DMS114 treated with DMSO at 0.1 percent for 48 hours (cell line): ENCODE measurements at regions not wholly inside any gene's neighbourhood (a gene's known extent, or its start where the extent isn't known, plus 50 kb on each side); places are given as distances from the start of the nearest gene placed in this dataset.
"Not testable (repeated sequence)": the region's sequence is repeated elsewhere in the genome, so short reads cannot be mapped to it uniquely, and the experiment has no call there.

Experiments
- DNase-seq: peaks from one replicate; lab custom pipeline; 2025; ENCODE audit not compliant: unreplicated experiment; lab: John Stamatoyannopoulos, UW

DNA sequence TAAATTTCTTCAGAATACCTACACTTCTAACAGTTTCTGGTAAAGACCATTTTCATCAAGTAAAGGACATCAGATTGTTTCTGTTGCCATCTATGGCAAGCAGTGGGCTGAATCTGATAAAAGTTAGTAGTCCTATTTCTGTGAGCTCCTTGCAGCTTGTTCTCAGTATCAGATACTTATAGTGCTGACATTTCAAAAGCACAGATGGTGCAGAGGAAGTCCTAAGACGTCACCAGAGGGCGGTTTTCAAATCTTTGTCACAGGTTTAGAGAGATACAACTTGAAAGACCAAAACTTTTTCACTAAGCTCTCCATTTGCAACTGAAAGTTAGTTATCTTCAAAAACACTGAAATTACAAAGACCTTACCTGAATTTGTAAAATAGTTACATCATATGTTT is 719.8 kb downstream of the SLITRK1 start:
- DNase-seq = no peak

DNA sequence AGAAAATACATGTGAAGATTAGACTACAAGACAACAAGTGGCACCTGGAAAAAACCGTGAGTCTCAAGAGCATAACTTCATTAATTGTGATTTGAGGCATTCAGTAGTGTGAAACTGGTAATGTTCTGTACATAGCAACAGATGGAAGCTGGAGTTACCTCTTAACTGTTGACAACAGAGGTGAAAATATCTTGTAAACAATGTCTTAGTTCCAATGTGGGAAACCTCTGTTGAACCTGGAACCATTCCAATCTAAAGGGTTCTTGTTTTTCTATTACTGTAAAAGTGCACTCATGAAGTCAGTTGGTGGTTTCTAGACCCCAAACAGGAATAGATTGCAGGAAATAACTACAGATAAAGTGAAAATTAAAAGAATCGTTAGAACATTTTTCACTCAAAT is 728.4 kb downstream of the SLITRK1 start:
- no peak for DNase-seq

DNA sequence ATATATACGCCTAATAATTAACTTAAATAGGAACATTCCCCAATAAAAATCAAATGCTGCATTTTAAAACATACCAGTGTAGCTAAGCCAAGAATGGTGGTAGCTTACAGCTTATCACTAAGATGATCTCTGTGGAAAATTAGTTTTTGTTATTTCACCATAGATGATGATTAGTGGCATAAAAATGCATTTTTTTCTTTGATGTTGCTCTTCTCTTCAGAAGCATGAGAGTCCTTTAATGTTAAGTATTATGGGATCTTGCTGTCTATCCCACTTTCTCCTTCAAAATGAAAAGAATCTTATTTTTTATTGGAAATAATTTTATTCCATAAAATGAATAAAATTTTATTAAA is 731.0 kb downstream of the SLITRK1 start:
- DNase-seq = no peak

DNA sequence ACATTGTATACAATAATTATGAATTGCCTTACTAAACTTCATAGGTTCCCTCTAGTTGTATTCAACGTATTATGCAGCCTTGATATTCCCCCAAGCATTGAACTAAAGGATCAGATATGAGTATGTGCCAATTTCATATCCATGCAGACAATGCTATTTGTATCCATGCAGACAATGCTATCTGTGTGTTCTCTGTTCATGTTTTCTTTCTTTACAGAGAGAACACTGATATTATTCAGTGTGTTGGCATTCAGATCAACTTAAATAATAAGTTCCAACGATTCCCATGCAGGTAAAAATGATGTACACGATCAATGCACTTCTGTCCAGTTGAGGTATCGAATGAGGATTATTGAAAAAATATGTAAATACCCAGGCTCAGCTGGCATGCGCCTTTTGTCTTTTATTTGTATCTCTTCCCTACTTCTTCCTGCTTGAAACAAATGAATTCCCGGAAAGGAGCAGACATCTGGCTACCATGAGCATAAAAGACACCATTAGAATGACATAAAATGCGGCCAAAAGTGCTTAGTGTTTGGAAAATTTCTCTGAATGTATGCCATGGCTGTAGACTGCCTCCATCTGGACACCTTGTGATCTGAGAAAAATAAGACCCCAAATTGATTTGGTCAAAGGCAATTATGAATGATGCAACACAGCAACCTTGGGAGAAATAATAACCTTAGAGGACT is 731.5 kb downstream of the SLITRK1 start:
- no peak for DNase-seq

DNA sequence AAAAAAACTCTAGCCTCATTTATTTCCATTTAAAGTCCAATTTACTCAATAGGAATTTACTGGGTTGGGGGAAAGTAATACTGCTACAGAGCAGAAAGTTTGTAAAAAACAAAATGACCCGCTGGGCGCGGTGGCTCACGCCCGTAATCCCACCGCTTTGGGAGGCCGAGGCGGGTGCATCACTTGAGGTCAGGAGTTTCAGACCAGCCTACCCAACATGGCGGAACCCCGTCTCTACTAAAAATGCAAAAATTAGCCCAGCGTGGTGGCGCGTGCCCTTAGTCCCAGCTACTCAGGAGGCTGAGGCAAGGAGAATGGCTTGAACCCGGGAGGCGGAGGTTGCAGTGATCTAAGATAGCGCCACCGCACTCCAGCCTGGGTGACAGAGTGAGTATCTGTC is 745.6 kb downstream of the SLITRK1 start:
- no peak for DNase-seq

DNA sequence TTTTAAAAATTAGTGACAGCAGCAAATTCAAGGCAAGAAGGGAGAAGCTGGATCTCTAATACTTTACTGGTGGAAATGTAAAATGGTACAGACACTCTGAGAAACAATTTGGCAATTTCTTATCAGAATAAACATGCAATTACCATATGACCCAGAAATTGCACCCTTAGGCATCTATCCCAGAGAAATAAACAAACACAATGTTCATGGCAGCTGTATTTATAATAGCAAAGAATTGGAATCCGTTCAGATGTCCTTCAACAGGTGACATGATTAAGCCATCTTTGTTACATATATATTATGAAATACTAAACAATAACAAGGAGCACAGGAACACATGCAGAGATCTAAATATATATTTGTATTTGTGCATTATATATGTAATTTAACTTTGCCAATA is 756.5 kb downstream of the SLITRK1 start:
- DNase-seq = no peak

DNA sequence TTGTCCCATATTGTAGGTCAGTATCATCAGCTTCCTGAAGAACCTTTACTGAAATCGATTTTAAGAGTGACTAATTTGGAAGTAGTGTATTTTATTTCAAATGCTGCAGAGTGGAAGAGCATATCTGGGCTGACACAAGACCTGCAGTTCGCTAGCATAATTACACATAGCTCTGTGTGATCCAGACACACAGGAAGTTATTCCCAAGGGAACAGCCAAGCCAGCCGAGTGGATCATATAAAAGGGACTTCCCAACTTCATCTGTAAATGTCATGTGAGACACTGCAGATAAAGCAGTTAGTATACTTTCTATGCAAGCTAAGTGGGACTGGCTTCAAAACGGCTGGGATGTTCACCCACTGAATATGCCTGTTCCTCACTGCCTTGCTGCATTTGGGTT is 760.4 kb downstream of the SLITRK1 start:
- DNase-seq = no peak

DNA sequence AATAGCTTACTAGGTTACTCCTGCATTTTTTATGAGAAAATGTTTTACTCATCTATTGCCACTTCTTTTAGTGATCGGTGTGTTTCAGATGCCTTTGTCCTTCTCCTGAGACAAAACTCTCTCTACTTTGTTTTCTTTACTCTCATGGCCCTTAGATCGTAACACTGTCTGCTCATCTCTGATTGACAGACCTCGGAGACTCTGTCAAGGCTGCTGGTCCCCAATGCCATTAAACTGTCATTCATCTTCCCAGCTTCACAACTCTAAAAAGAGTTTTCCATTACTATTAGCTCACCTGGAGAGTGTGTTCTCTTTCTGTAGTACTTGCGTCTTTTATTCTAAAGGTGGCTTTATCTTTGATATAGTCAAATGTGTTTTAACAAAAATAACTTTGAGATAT is 765.2 kb downstream of the SLITRK1 start:
- no peak for DNase-seq

DNA sequence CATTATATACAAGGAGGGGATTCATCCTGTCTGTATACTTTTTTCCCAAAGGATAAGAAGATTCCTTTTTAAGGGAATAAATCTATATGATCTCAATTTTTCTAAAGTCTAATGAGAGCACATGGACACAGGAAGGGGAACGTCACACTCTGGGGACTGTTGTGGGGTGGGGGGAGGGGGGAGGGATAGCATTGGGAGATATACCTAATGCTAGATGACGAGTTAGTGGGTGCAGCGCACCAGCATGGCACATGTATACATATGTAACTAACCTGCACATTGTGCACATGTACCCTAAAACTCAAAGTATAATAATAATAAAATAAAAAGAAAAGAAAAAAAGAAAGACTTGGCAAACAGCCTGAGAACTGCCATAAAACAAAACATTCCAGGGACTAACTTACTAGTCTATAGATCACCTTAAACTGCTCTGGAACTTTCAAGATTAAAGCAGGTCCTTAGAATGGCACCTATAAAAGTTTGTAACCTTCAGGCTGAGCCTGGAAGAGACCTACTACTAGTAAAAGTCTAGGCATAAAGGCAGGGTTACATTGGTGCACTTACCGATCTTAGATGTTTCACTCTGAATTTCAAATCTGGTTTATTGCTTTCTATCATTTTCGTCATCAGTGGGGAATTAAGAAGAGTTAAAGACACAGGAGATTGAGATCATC is 780.6 kb downstream of the SLITRK1 start:
- DNase-seq = not testable (repeated sequence)

DNA sequence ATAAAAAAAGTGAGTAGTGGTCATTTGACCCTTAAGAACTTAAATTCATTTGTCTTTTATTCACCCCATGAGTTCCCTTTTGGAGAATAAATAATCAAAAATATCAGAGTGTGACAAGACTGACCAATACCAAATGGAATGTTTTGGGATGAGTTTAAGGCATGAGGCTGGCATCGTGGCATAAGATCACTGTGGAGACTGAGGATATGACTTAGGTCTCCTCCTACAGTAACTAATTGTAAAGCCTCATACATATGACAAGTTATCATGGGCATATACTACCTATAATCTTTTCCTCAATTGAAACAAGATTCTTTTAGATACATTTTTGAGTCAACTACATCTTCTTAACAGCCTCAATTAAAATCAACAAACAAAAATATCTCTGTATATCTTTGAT is 782.0 kb downstream of the SLITRK1 start:
- no peak for DNase-seq

DNA sequence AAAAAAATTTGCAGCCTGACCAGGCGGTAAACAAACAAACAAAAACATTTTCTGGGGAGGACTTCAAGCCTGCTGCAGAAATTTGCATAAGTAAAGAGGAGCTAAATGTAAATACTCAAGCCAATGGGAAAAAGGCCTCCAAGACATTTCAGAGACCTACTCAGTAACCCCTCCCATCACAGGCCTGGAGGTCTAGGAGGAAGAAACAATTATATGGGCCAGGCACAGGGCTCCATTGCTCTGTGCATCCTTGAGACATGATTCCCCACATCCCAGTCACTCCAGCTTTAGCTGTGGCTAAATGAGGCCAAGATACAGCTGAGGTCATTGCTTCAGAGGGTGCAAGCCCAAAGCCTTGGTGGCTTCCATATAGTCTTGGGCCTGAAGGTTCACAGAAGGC is 793.4 kb downstream of the SLITRK1 start:
- DNase-seq = no peak

DNA sequence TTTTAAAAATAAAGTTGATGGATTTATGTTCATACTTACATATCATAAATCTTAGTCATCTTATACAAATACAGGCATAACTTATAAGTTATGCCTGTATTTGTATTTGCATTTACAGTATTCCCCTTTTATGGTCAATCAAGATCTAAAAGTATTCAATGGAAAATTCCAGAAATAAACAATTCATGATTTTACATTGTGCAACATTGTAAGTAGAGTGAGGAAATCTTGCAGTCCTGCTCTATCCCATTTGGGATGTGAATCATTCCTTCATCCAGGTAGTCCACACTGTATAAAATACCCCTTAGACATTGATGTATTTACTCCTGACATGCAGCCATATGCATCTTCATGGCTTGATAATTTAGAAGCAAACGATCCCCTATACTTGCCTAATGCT is 795.3 kb downstream of the SLITRK1 start:
- no peak for DNase-seq

DNA sequence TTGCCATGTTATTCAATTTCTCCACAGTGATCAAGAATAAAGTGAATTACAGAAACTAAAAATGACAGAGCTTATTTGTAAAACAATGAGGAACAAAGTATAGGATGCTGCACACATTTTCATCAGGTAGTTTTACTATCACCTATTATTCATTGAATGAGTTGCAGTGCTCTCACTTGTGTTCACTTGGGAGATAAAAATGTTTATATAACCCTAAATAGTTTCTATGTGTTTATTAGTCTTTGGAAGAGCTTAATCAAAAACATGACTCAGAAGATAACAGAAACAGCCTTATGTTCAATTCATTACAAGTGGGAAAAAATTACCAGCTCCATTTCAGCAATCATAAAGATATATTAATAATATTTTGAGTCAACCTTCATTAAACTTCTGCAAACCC is 796.2 kb downstream of the SLITRK1 start:
- DNase-seq = no peak

DNA sequence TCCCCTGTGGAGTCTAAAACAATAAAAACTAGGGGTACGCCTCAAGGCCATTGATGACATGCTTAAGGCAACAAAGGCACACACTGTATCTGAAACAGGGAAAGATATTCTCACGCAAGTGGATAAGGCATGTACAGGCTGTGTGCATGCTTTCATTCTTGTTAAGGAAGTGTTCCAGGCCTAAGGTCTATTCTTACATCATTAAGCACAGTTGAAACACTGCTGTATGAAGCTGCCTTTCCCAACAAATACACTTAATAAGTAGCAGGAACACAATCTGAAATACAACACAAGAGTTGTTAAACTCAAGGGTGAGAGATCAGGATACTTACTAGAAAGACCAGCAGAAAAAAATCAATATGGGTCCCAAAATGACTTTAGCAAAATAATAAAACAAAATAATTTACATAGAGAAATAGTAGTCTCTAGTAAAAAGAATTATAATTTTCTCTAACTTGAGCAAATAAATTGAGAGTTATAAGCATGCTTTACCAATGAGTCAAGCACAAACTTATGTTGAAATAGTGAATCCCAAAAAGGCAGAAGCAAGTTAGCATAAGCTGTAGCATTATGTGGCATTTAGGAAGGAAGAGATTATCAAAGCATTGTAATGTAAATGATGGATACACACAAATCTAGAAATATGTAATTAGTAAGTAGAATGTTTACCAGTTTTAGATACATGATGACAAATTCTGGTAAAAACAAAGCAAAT is 796.9 kb downstream of the SLITRK1 start:
- DNase-seq = no peak

DNA sequence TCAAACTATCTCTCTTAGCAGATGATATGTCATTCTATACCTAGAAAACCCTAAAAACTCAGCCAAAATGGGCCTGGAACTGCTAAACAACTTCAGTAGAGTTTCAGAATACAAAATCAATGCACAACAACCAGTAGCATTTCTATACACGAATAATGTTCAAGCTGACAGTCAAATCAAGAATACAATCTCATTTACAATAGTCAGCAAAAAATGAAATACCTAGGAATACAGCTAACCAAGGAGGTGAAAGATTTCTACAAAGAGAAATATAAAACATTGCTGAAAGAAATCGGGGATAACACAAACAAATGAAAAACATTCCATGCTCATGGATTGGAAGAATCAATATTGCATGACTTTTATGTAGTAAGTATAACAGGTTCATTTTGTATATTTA is 804.8 kb downstream of the SLITRK1 start:
- no peak for DNase-seq

DNA sequence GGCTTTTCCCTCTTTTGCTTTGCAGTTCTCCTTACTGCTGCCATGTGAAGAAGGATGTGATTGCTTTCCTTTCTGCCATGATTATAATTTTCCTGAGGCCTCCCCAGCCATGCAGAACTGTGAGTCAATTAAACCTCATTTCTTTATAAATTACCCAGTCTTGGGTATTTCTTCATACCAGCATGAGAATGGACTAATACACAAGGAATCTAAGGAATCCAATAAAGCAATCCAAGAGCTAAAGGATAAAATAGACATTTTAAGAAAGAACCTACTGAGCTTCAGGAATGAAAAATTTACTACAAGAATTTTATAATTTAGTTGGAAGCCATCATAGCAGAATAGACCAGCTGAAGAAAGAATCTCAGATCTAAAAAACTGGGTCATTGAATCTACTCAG is 808.3 kb downstream of the SLITRK1 start:
- not testable (repeated sequence) for DNase-seq

DNA sequence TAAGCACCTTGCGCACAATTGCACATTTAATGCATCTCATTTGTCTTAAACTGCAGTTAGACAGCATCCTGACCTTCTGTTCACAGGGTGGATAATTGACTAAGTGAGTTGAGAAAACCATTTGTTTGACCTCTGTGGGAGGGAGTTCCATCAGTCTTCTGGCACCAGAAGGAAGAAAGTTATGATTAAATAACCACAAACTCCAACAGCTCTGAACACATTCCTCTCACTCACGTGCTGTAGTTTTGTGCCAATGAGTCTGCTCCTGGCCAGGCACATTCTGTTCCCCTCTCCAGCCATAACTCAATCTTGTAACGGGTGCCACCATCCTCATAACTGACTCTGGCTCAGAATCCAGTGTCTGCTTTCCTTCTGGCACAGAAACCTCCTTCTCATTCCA is 817.2 kb downstream of the SLITRK1 start:
- DNase-seq = no peak

DNA sequence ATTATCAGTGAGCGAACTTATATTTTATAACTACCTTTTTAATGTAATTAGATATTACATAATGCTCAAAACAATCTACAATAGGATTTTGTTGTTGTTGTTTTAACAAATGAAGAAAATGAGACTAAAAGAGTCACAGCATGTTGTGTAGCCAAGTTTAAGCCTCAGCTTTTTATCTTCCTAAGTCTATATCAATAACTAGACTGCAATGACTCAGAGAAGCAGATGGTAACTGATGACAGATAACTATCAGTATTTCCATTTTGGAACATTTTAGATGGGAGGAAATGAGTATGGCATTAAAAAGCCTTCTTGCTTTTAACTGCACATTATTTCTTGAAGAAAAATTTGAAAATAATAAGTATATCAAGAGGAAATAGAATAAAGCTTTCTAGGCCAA is 825.2 kb downstream of the SLITRK1 start:
- DNase-seq = no peak

DNA sequence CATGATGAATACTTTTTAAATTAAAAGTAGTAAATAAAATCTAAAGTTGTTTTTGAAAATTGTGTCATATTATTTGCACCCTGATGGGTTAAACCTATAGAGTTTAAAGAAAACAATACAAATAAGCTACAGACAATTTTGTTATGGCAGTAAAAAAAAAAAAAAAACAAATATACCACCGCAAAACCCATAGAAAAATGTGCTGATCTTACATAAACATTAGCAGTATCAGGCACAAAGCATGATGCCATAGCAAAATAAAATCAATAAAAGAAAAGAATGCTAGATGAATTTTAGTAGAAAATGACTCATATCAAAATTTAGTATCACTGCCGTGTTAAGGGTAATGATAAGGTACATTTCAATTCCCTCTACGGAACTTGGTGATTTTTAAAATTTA is 826.0 kb downstream of the SLITRK1 start:
- DNase-seq = no peak

DNA sequence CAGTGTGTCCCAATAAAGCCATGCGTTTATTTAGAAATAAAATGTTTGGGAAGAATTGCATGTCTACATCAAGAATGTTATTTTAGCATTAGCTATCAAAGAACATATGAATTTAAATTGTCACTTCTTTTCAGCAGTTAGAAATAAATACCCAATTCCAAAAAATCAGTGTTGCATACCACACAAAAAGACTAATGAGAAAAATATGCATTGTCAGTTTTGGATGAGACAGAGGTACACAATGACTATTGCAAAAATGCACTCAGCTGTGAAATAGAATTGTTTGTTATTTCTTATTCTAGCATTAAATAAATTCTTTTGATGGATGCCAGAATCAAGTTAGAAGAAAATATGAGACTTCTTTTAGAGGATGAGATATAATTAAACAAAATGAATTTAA is 833.9 kb downstream of the SLITRK1 start:
- no peak for DNase-seq

DNA sequence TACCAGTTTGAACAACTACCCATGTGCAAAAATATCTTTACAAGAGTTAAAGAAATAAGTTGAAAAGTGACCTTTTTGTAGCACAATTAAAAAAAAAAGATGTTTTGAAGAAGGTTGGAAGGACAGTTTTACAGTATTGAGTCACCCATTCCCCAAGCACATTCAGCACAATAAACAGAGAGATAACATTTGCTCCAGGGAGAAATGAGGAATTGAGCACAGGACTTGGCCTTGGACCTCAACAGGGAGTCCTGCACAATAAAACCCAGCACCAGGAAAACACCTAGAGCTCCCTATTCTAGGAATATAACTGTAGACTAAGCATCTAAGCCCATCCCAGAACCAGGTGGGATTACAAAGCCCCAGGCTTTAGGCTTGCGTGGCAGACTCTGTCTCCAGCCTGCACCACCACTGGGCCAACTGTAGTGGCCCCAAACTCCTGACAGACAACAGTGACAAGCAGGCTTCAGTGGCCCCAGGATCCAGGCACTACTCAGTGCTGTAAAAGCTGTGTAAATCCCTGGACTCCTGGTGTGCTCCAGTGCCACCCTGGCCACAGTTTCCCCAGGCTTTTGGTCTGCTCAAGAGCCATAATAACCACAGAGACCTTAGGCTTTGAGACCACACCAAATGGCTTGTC is 857.2 kb downstream of the SLITRK1 start:
- no peak for DNase-seq

DNA sequence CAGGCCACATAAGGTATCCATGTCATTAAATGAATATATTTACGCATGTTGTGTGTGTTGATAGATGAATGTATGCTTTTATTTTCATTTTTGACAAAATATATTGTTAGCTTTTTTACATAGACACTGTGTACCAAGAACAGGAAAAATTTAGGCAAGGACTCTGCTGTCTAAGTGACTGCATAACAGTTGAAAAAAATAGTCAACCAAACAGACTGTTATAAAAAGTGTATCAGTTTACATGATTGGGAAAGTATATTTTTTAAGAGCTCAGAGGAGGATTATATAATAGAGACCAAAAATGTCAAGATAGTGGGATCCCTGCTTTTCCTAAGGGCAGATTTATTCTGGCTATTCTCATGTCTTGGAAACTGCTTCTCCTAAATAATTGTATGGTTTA is 858.0 kb downstream of the SLITRK1 start:
- no peak for DNase-seq
